ENCODE measurements at regions not wholly inside any gene's neighbourhood (a gene's known extent, or its start where the extent isn't known, plus 50 kb on each side); places are given as distances from the start of the nearest gene placed in this dataset.

DNA sequence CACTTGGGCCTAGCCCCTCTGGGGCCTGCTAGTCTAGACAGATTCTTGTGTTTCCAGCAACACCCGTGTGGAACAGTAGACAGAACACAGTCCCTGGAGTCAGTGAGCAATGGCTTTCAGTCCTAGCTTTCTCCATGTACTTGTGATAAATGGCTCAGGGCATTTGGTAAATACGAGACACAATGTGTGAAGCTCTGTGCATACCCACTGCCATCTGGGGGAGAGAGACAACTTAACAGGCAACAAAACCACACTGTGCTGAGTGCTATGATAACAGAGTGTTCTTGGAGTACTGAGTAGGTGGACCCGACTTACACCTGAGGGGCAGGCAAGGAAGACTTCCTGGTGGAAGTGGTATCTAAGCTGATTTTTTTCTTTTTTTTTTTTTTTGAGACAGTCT is 86.3 kb upstream of the TBX3 start:
- no peak overlapping the region for H2BK20ac ChIP-seq (ENCODE audit: low read length)
- TF ChIP-seq RAD21 (IDR thresholded peaks at IDR 0.05 in 1 of 2, conservative IDR thresholded peaks at IDR 0.05 in 1 of 2; ENCODE audit: low read depth in 2 of 2, low read length in 2 of 2) (peak in 1 of 2 experiments; percentile 20; a peak in 2 of 4 replicates), HDAC2 (IDR thresholded peaks at IDR 0.05; ENCODE audit: borderline replicate concordance in 1 of 2, low read depth in 2 of 2, low read length in 2 of 2) (no peak)
- 96% methylated on average over 3 of the region's 3 CpGs; no CpG with 5 or more reads in 1 of the 2 experiments for WGBS, 2 experiments (ENCODE audit: extremely low coverage in 1 of 2, insufficient coverage in 1 of 2, insufficient read length in 1 of 2, insufficient replicate concordance in 2 of 2, low coverage in 1 of 2, low lambda C conversion rate in 2 of 2, missing lambda C conversion rate in 1 of 2)
- no peaks in the 10 kb centered on the region for H4K20me1 ChIP-seq (replicated peaks in 1 of 2; ENCODE audit: control insufficient read depth in 1 of 2, insufficient read depth in 2 of 2, low read length in 2 of 2)
- no peaks in the 10 kb centered on the region for H3K27me3 ChIP-seq (replicated peaks in 1 of 4; ENCODE audit: control insufficient read depth in 3 of 4, extremely low read depth in 1 of 4, insufficient read depth in 3 of 4, low read length in 3 of 4)
- no peak overlapping the region for H4K91ac ChIP-seq (replicated peaks; ENCODE audit: insufficient read length, low read length)
- H2BK5ac ChIP-seq (ENCODE audit: low read depth, low read length), result no peak overlapping the region
- H3K36me3 ChIP-seq (ENCODE audit: control insufficient read depth in 2 of 4, insufficient read depth in 4 of 4, low read length in 3 of 4), result no peaks in the 10 kb centered on the region
- no peak overlapping the region for H2AFZ ChIP-seq (ENCODE audit: low read length)
- no peak overlapping the region for H4K5ac ChIP-seq (ENCODE audit: insufficient read length, low read depth, low read length)
- H3K4ac ChIP-seq (replicated peaks; ENCODE audit: insufficient read length, low read depth, low read length), result no peak overlapping the region
- no peak overlapping the region for H2BK15ac ChIP-seq (ENCODE audit: low read length)
- no peaks in the 10 kb centered on the region for H3K79me2 ChIP-seq (ENCODE audit: control insufficient read depth in 1 of 2, insufficient read depth in 2 of 2, low read length in 2 of 2)
- no peaks in the 10 kb centered on the region for H3K4me1 ChIP-seq (replicated peaks in 1 of 4; ENCODE audit: control insufficient read depth in 3 of 4, insufficient read depth in 4 of 4, low read length in 3 of 4)
- H3K18ac ChIP-seq (ENCODE audit: extremely low read depth, low read length), result no peak overlapping the region
- FAIRE-seq (no peak), DNase-seq (ENCODE audit: low read depth in 1 of 2, low spot score in 2 of 2) (no peak)
- no peak overlapping the region for H3K9ac ChIP-seq (replicated peaks in 1 of 4; ENCODE audit: extremely low read depth in 1 of 4, low read depth in 3 of 4, low read length in 3 of 4)
- POLR2A ChIA-PET (ENCODE audit: partially characterized antibody), result no interaction called here
- no peak overlapping the region for H2AK5ac ChIP-seq (ENCODE audit: low read depth, low read length)
- no peaks in the 10 kb centered on the region for H3K79me1 ChIP-seq (ENCODE audit: low read depth, low read length)
- H4K8ac ChIP-seq (ENCODE audit: extremely low read depth, insufficient read depth, low read length), result no peak overlapping the region
- no peak overlapping the region for H3K4me2 ChIP-seq (ENCODE audit: insufficient read depth in 1 of 2, low read depth in 2 of 2, low read length in 2 of 2)
- no peak overlapping the region for H3K27ac ChIP-seq (ENCODE audit: low read depth, low read length)
- CTCF ChIA-PET (ENCODE audit: partially characterized antibody), result interaction anchor here (0.6 to 0.9 kb wide), 3 partner anchors 15 to 672 kb away, joined by 3 to 4 read pairs (median 4); no protein-coding TSS in a partner anchor
- no peak overlapping the region for H2BK120ac ChIP-seq (replicated peaks; ENCODE audit: low read depth, low read length)
- H3K4me3 ChIP-seq (ENCODE audit: extremely low read depth in 1 of 4, insufficient read depth in 2 of 4, low read depth in 3 of 4, low read length in 4 of 4), result no peak overlapping the region
- no peak overlapping the region for H3K56ac ChIP-seq (replicated peaks; ENCODE audit: insufficient read length, low read depth, low read length)
- no peak overlapping the region for H3K23ac ChIP-seq (ENCODE audit: insufficient read length)
- H2BK12ac ChIP-seq (ENCODE audit: low read depth, low read length), result no peak overlapping the region
- H3K14ac ChIP-seq (ENCODE audit: insufficient read length), result no peak overlapping the region
- no peaks in the 10 kb centered on the region for H3K9me3 ChIP-seq (ENCODE audit: insufficient read depth in 2 of 2, low read depth in 1 of 2, low read length in 1 of 2)
- no peaks in the 10 kb centered on the region for H3K23me2 ChIP-seq (ENCODE audit: low read depth, low read length)

All from H1 (cell line).